ENCODE measurements at regions not wholly inside any gene's neighbourhood (a gene's known extent, or its start where the extent isn't known, plus 50 kb on each side); places are given as distances from the start of the nearest gene placed in this dataset.
"Not testable (repeated sequence)": the region's sequence is repeated elsewhere in the genome, so short reads cannot be mapped to it uniquely, and the experiment has no call there.

- Mint-ChIP-seq H3K9me3 (peaks cover 0 to 2% (median 0%) of the 10 kb centered on the region in 7 donors), H3K27me3 (ENCODE audit: low read depth in 3 of 3) (peaks cover 0 to 4% (median 2%) of the 10 kb centered on the region in 3 donors), H3K4me3 (no peak overlapping the region), H3K27ac (no peak overlapping the region), H3K4me1 (no peaks in the 10 kb centered on the region), H3K36me3 (no peaks in the 10 kb centered on the region)
- intact Hi-C loops (cut with micrococcal nuclease) = no loop called here
- WGBS (ENCODE audit: insufficient coverage) = 97% methylated on average over 5 of the region's 6 CpGs
- Histone ChIP-seq H3K4me3 (replicated peaks in 1 of 3; ENCODE audit: low read depth in 2 of 3, low read length in 3 of 3) (no peak overlapping the region), H3K36me3 (replicated peaks in 1 of 2; ENCODE audit: control insufficient read depth in 1 of 2, insufficient read depth in 2 of 2, low read length in 2 of 2) (no peaks in the 10 kb centered on the region), H3K4me2 (replicated peaks; ENCODE audit: extremely low read depth, low read length, poor library complexity, severe bottlenecking) (no peak overlapping the region), H3K9me3 (replicated peaks in 1 of 2; ENCODE audit: control insufficient read depth in 1 of 2, insufficient read depth in 1 of 2, low read length in 2 of 2) (no peaks in the 10 kb centered on the region), H3K79me2 (ENCODE audit: insufficient read depth, low read length) (no peaks in the 10 kb centered on the region), H3K27me3 (ENCODE audit: control insufficient read depth in 2 of 2, insufficient read depth in 2 of 2, low read length in 2 of 2) (no peaks in the 10 kb centered on the region), H4K20me1 (ENCODE audit: insufficient read depth, low read length) (no peaks in the 10 kb centered on the region), H3K9ac (ENCODE audit: insufficient read depth, low read length, poor library complexity, severe bottlenecking) (no peak overlapping the region), H3K27ac (ENCODE audit: low read depth in 1 of 2, low read length in 2 of 2) (no peak overlapping the region), H3K4me1 (ENCODE audit: control insufficient read depth in 1 of 2, insufficient read depth in 2 of 2, low read length in 2 of 2) (no peaks in the 10 kb centered on the region), H2AFZ (ENCODE audit: insufficient read depth, low read depth, low read length, poor library complexity, severe bottlenecking) (no peak overlapping the region)
- no peak for DNase-seq
- TF ChIP-seq CTCF (IDR thresholded peaks at IDR 0.05) = no peak
These were observed 184.8 kb upstream of the RTL1 start for GRCh38 chr14:101088395-101088667.

GRCh38 chr14:101088714-101089113 lies 185.2 kb upstream of the RTL1 start:
- H3K27me3 ChIP-seq (ENCODE audit: control insufficient read depth in 2 of 2, insufficient read depth in 2 of 2, low read length in 2 of 2) = no peaks in the 10 kb centered on the region
- no peak overlapping the region for H3K27ac Mint-ChIP-seq
- H3K4me3 Mint-ChIP-seq = no peak overlapping the region
- H2AFZ ChIP-seq (ENCODE audit: insufficient read depth, low read depth, low read length, poor library complexity, severe bottlenecking) = no peak overlapping the region
- no peaks in the 10 kb centered on the region for H3K4me1 ChIP-seq (ENCODE audit: control insufficient read depth in 1 of 2, insufficient read depth in 2 of 2, low read length in 2 of 2)
- no peaks in the 10 kb centered on the region for H3K79me2 ChIP-seq (ENCODE audit: insufficient read depth, low read length)
- no peak overlapping the region for H3K4me2 ChIP-seq (replicated peaks; ENCODE audit: extremely low read depth, low read length, poor library complexity, severe bottlenecking)
- H3K27me3 Mint-ChIP-seq (ENCODE audit: low read depth in 3 of 3) = peaks cover 0 to 4% (median 2%) of the 10 kb centered on the region in 3 donors
- no peak for DNase-seq
- no peak for TF ChIP-seq CTCF (IDR thresholded peaks at IDR 0.05)
- H3K4me3 ChIP-seq (replicated peaks in 1 of 3; ENCODE audit: low read depth in 2 of 3, low read length in 3 of 3) = no peak overlapping the region
- H3K9me3 Mint-ChIP-seq = peaks cover 0 to 2% (median 0%) of the 10 kb centered on the region in 7 donors
- no peaks in the 10 kb centered on the region for H3K36me3 Mint-ChIP-seq
- H4K20me1 ChIP-seq (ENCODE audit: insufficient read depth, low read length) = no peaks in the 10 kb centered on the region
- 83% methylated on average over 1 of the region's 3 CpGs for WGBS (ENCODE audit: insufficient coverage)
- no peak overlapping the region for H3K27ac ChIP-seq (ENCODE audit: low read depth in 1 of 2, low read length in 2 of 2)
- intact Hi-C loops (cut with micrococcal nuclease) = no loop called here
- no peaks in the 10 kb centered on the region for H3K9me3 ChIP-seq (replicated peaks in 1 of 2; ENCODE audit: control insufficient read depth in 1 of 2, insufficient read depth in 1 of 2, low read length in 2 of 2)
- no peaks in the 10 kb centered on the region for H3K4me1 Mint-ChIP-seq
- no peak overlapping the region for H3K9ac ChIP-seq (ENCODE audit: insufficient read depth, low read length, poor library complexity, severe bottlenecking)
- no peaks in the 10 kb centered on the region for H3K36me3 ChIP-seq (replicated peaks in 1 of 2; ENCODE audit: control insufficient read depth in 1 of 2, insufficient read depth in 2 of 2, low read length in 2 of 2)

- H3K27ac ChIP-seq (ENCODE audit: low read depth in 1 of 2, low read length in 2 of 2); H3K27me3 Mint-ChIP-seq (ENCODE audit: low read depth in 3 of 3); H3K9me3 Mint-ChIP-seq; H3K4me3 ChIP-seq (replicated peaks in 1 of 3; ENCODE audit: low read depth in 2 of 3, low read length in 3 of 3); H3K27ac Mint-ChIP-seq; H3K79me2 ChIP-seq (ENCODE audit: insufficient read depth, low read length); H3K9ac ChIP-seq (ENCODE audit: insufficient read depth, low read length, poor library complexity, severe bottlenecking); H4K20me1 ChIP-seq (ENCODE audit: insufficient read depth, low read length); H3K36me3 ChIP-seq (replicated peaks in 1 of 2; ENCODE audit: control insufficient read depth in 1 of 2, insufficient read depth in 2 of 2, low read length in 2 of 2); H3K4me3 Mint-ChIP-seq; H3K36me3 Mint-ChIP-seq; H3K4me2 ChIP-seq (replicated peaks; ENCODE audit: extremely low read depth, low read length, poor library complexity, severe bottlenecking); H3K9me3 ChIP-seq (replicated peaks in 1 of 2; ENCODE audit: control insufficient read depth in 1 of 2, insufficient read depth in 1 of 2, low read length in 2 of 2); H2AFZ ChIP-seq (ENCODE audit: insufficient read depth, low read depth, low read length, poor library complexity, severe bottlenecking); H3K27me3 ChIP-seq (ENCODE audit: control insufficient read depth in 2 of 2, insufficient read depth in 2 of 2, low read length in 2 of 2); H3K4me1 Mint-ChIP-seq; intact Hi-C loops (cut with micrococcal nuclease); H3K4me1 ChIP-seq (ENCODE audit: control insufficient read depth in 1 of 2, insufficient read depth in 2 of 2, low read length in 2 of 2); DNase-seq: not testable (repeated sequence)
- 93% methylated on average over 3 of the region's 11 CpGs for WGBS (ENCODE audit: insufficient coverage)
These were observed 187.0 kb upstream of the RTL1 start for GRCh38 chr14:101090478-101090877.

Measured in CD14-positive monocyte (primary cell).